Adipocyte (in vitro differentiated cells): ENCODE measurements at regions not wholly inside any gene's neighbourhood (a gene's known extent, or its start where the extent isn't known, plus 50 kb on each side); places are given as distances from the start of the nearest gene placed in this dataset.

ENCODE experiments used
- DNase-seq: peaks from one replicate; pipeline ENCODE4 v3.0.0-alpha.2; 2015; ENCODE audit warnings: low read depth
- H3K27me3 ChIP-seq: replicated peaks from 2 replicates; pipeline ENCODE4 v1.7.0; 2013; ENCODE audit warnings: mild to moderate bottlenecking, low read length, moderate library complexity; ENCODE audit not compliant: control insufficient read depth, insufficient read depth
- H3K36me3 ChIP-seq: 2 replicates; pipeline ENCODE4 v1.7.0; 2013; ENCODE audit warnings: low read length, mild to moderate bottlenecking, moderate library complexity; ENCODE audit not compliant: control insufficient read depth, insufficient read depth, severe bottlenecking
- H3K4me1 ChIP-seq: 2 replicates; pipeline ENCODE4 v1.7.0; 2013; ENCODE audit warnings: mild to moderate bottlenecking, low read length, moderate library complexity; ENCODE audit not compliant: control insufficient read depth, insufficient read depth
- H3K4me3 ChIP-seq: 2 replicates; pipeline ENCODE4 v1.7.0; 2013; ENCODE audit warnings: mild to moderate bottlenecking, low read length, moderate library complexity
- H3K9ac ChIP-seq: 2 replicates; pipeline ENCODE4 v1.7.0; 2013; ENCODE audit warnings: mild to moderate bottlenecking, low read length, moderate library complexity
- H3K9me3 ChIP-seq: 2 replicates; pipeline ENCODE4 v1.7.0; 2013; ENCODE audit warnings: mild to moderate bottlenecking, low read length, moderate library complexity; ENCODE audit not compliant: control insufficient read depth

GRCh38 chr18:32621034-32621433 is 150.4 kb upstream of the GAREM1 start:
- H3K27me3 ChIP-seq = no peaks in the 10 kb centered on the region

GRCh38 chr18:32618546-32618945 is 147.9 kb upstream of the GAREM1 start:
- Histone ChIP-seq H3K4me1 (no peaks in the 10 kb centered on the region), H3K36me3 (no peaks in the 10 kb centered on the region), H3K9ac (no peak overlapping the region), H3K4me3 (no peak overlapping the region), H3K27me3 (no peaks in the 10 kb centered on the region), H3K9me3 (no peaks in the 10 kb centered on the region)
- no peak for DNase-seq

More at GRCh38 chr18:32621034-32621433, 150.4 kb upstream of the GAREM1 start:
- Histone ChIP-seq H3K4me1 (no peaks in the 10 kb centered on the region), H3K4me3 (no peak overlapping the region), H3K36me3 (no peaks in the 10 kb centered on the region), H3K9me3 (no peaks in the 10 kb centered on the region), H3K9ac (no peak overlapping the region)
- no peak for DNase-seq

DNA sequence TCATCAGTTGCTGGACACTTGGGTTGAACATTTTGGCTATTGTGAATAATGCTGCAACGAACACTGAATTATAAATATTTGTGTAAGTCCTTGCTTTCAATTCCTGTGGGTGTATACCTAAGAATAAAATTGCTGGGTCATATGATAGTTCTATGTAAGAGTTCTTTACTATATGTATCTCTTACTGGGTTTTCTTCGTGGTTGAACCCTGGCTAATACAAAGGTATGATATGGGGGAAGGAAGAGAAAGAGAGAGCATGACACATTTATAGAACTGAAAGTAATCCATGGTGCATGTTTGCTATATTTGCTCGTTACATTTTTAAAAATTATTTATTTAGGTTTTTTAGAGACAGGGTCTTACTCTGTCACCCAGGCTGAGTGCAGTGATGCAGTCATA is 143.1 kb upstream of the GAREM1 start:
- DNase-seq = no peak
- no peaks in the 10 kb centered on the region for H3K4me1 ChIP-seq
- no peaks in the 10 kb centered on the region for H3K9me3 ChIP-seq
- H3K36me3 ChIP-seq = no peaks in the 10 kb centered on the region
- H3K9ac ChIP-seq = no peak overlapping the region
- H3K27me3 ChIP-seq = no peaks in the 10 kb centered on the region
- no peak overlapping the region for H3K4me3 ChIP-seq

- no peaks in the 10 kb centered on the region for H3K9me3 ChIP-seq
- no peak for DNase-seq
- no peaks in the 10 kb centered on the region for H3K27me3 ChIP-seq
- no peaks in the 10 kb centered on the region for H3K36me3 ChIP-seq
- no peaks in the 10 kb centered on the region for H3K4me1 ChIP-seq
- no peak overlapping the region for H3K4me3 ChIP-seq
- H3K9ac ChIP-seq = no peak overlapping the region
Observed at GRCh38 chr18:32612651-32613050, 142.0 kb upstream of the GAREM1 start.

- no peaks in the 10 kb centered on the region for H3K4me1 ChIP-seq
- DNase-seq = no peak
- H3K27me3 ChIP-seq = no peaks in the 10 kb centered on the region
- H3K36me3 ChIP-seq = no peaks in the 10 kb centered on the region
- H3K9me3 ChIP-seq = peaks cover under 1% of the 10 kb centered on the region
- H3K4me3 ChIP-seq = no peak overlapping the region
- H3K9ac ChIP-seq = no peak overlapping the region
Observed at GRCh38 chr18:32610176-32610575, 139.5 kb upstream of the GAREM1 start.

DNA sequence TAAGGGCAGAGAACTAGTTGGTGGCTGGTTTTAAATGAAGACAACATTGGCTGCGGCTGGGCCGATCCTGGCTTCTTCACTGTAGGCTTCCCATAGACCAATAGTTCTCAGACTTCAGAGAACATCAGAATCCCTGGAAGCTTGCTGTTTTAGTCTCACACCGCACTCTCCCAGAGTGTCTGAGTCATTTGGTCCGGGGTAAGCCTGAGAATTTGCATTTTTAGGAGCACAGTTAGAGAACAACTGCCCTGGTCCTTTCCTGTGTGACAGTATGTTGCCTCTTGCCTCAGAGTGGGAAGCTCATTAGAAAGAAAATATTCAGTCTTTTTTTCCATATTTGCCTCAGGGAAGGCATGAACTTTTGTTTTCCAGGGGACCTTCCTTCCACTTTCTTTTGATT is 137.1 kb upstream of the GAREM1 start:
- Histone ChIP-seq H3K9me3 (peaks cover 4% of the 10 kb centered on the region), H3K9ac (no peak overlapping the region), H3K4me1 (no peaks in the 10 kb centered on the region), H3K36me3 (no peaks in the 10 kb centered on the region), H3K27me3 (no peaks in the 10 kb centered on the region), H3K4me3 (no peak overlapping the region)
- no peak for DNase-seq

GRCh38 chr18:32598144-32598543 is 127.5 kb upstream of the GAREM1 start:
- no peaks in the 10 kb centered on the region for H3K4me1 ChIP-seq
- no peak overlapping the region for H3K9ac ChIP-seq
- DNase-seq = no peak

DNA sequence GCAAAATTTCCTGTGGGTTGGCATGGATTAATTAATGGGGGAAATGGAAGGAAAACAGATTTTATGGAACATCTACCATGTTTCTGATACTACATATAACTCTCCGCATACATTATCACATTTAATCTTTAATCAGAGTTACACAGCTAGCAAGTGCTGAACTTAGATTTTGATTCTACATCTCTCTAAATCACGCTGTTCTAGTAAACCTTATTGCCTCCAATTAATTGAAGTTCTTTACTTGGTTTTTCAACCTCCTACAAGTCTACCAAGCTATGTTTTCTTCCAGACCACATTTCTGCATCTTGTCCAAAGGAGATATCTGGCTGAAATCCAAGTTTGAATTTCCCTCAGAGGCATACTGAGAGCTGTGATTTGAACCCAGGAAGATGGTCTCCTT is 125.8 kb upstream of the GAREM1 start:
- no peaks in the 10 kb centered on the region for H3K4me1 ChIP-seq
- H3K9ac ChIP-seq = no peak overlapping the region
- no peak for DNase-seq
- peaks cover 14% of the 10 kb centered on the region for H3K27me3 ChIP-seq
- H3K36me3 ChIP-seq = no peaks in the 10 kb centered on the region
- H3K4me3 ChIP-seq = no peak overlapping the region
- H3K9me3 ChIP-seq = peaks cover 4% of the 10 kb centered on the region

More at GRCh38 chr18:32598144-32598543, 127.5 kb upstream of the GAREM1 start:
- H3K36me3 ChIP-seq = no peaks in the 10 kb centered on the region
- H3K9me3 ChIP-seq = peaks cover 4% of the 10 kb centered on the region
- peaks cover 14% of the 10 kb centered on the region for H3K27me3 ChIP-seq
- H3K4me3 ChIP-seq = no peak overlapping the region

DNA sequence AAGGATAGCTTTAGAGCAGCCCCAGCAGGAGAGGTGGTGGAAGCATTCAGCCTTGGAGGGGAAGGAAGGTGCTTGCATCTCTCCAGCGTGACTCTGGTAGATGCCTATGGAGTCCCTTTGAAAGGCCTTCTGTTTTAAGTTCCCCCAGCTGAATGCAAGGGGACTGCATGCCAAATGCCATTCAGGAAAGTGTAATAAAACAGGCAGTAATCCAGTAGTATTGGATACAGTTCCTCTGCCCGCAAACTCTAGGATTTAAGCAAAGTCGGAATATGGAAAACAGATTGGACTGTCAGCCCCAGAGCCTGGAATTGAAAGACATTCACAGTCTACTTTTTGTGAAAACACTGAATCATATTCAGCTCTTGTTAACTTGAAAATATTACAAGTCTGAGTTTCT is 125.2 kb upstream of the GAREM1 start:
- Histone ChIP-seq H3K9ac (no peak overlapping the region), H3K27me3 (peaks cover 14% of the 10 kb centered on the region), H3K36me3 (no peaks in the 10 kb centered on the region), H3K4me3 (no peak overlapping the region), H3K9me3 (peaks cover 4% of the 10 kb centered on the region), H3K4me1 (no peaks in the 10 kb centered on the region)
- DNase-seq = no peak

DNA sequence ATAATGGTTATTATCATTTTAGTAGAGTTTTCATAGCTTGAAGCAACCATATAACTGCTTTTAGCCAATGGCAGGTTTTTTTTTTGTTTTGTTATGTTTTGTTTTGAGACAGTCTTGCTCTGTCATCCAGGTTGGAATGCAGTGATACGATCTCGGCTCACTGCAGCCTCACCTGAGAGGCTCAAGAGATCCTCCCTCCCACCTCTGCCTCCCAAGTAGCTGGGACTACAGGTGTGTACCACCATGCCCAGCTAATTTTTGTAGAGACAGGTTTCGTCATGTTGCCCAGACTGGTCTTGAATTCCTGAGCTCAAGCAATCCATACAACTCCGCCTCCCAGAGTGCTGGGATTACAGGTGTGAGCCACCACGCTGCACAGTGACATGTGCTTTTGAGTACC is 117.5 kb upstream of the GAREM1 start:
- no peak overlapping the region for H3K9ac ChIP-seq
- H3K4me1 ChIP-seq = no peaks in the 10 kb centered on the region
- DNase-seq = no peak
- no peaks in the 10 kb centered on the region for H3K36me3 ChIP-seq
- H3K9me3 ChIP-seq = no peaks in the 10 kb centered on the region
- no peak overlapping the region for H3K4me3 ChIP-seq
- H3K27me3 ChIP-seq = no peaks in the 10 kb centered on the region

DNA sequence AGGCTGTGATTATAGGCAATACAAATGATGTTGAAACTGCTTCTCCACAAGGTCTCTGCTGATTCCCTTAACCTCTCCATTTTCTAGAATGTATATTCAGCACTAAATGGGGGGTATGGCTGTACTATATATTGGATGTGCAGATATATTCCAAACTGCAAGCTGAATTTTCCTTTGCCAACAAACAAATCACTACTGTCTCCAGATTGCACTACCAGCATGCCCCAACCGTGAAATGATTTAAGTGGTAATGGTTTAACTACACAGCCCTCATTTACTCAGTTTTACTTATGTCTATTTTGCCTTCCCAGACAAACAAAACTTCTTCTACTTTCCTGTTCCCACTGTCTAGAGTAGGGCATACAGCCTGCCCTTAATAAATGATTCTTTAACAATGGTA is 112.7 kb upstream of the GAREM1 start:
- H3K9ac ChIP-seq = no peak overlapping the region
- peaks cover 3% of the 10 kb centered on the region for H3K9me3 ChIP-seq
- no peaks in the 10 kb centered on the region for H3K4me1 ChIP-seq
- no peaks in the 10 kb centered on the region for H3K27me3 ChIP-seq
- no peaks in the 10 kb centered on the region for H3K36me3 ChIP-seq
- H3K4me3 ChIP-seq = no peak overlapping the region
- no peak for DNase-seq

- peaks cover 3% of the 10 kb centered on the region for H3K9me3 ChIP-seq
- H3K27me3 ChIP-seq = no peaks in the 10 kb centered on the region
- H3K4me1 ChIP-seq = no peaks in the 10 kb centered on the region
- no peak overlapping the region for H3K4me3 ChIP-seq
- H3K9ac ChIP-seq = no peak overlapping the region
- H3K36me3 ChIP-seq = no peaks in the 10 kb centered on the region
- DNase-seq = no peak
Observed at GRCh38 chr18:32582455-32582854, 111.8 kb upstream of the GAREM1 start.
